ENCODE measurements at regions not wholly inside any gene's neighbourhood (a gene's known extent, or its start where the extent isn't known, plus 50 kb on each side); places are given as distances from the start of the nearest gene placed in this dataset.

DNA sequence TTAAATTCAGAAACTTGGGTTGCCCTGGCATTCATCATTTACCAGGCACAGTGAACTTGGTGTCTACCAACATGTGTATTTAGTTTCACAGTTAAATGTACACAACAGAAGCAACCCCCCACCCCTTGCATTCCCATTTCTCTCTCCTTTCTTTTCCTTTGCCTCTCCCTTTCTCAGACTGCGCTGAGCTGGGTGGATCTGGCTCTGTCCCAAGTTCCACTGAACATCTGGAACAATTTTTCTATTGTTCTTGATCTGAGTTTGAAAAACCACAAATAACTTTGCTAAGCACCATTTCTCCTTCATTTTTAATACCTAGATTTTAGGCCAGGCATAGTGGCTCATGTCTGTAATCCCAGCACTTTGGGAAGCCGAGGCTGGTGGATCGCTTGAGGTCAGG, 242.2 kb downstream of the ABHD5 start:
- no peak for DNase-seq (ENCODE audit: low read depth in 4 of 4, low spot score in 3 of 4)

DNA sequence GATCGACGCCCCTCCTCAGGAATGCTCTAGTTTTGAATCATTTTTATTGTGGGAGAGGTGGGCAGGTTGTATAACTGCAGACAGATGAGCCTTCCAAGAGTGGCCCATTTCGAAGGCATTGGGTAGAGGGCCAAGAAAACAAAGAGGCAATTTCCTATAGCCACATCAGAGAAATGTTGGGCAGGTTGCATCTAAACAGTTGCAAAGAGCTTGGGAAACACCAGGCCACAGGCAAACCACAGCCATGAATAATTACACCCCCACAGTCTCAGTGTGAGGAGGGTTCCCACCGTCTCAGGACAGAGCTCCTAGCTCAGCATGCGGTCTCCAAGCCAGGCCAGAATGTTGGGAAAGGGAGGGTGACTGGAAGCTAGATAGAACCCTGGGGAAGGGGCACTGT, 257.3 kb downstream of the ABHD5 start:
- no peak for DNase-seq (ENCODE audit: low read depth in 4 of 4, low spot score in 3 of 4)

GRCh38 chr3:43949594-43949993, 258.9 kb downstream of the ABHD5 start:
- DNase-seq (ENCODE audit: low read depth in 4 of 4, low spot score in 3 of 4) = no peak

DNA sequence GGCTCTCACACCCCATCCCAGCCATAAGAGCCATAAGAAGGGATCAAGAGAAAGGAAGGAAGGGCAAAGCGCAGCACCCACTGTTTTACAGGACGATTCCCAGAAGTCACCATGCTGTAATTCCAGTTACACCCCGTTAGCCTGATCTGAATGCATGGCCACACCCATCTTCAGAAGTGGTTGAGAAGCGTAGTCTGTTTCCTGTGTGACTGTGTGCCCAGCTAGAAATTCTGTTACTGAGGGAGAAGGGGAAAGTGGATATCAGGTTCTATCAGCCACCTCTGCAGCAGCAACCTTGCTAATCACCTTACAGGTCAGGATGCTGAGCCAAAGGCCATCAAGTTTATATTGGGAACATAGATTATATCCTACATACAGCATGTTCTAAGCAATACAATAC, 260.0 kb downstream of the ABHD5 start:
- DNase-seq (ENCODE audit: low read depth in 4 of 4, low spot score in 3 of 4) = no peak

DNA sequence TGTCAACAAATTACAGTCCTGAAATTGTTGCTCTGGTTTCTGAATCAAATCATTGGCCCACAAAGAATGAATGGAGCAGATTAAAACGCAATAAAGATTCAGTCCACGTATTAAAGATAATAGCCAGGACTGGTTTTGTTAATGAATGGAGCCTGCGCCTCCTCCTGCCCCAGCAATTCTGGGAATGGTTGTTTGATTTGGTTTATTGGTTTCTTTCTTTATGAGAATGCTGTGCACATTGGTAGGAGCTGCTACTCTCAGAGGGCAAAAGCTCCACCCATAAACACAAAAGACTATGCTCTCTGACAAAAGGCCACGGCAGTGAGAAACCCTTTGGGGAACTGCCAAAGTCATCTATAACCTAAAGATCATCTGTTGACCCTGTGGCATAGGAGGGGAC, 261.1 kb downstream of the ABHD5 start:
- DNase-seq (ENCODE audit: low read depth in 4 of 4, low spot score in 3 of 4) = no peak

- DNase-seq (ENCODE audit: low read depth in 4 of 4, low spot score in 3 of 4) = peak in 1 of 4 donors; percentile 13
Observed at GRCh38 chr3:43953380-43953779, 262.6 kb downstream of the ABHD5 start.

- peak in 1 of 4 donors; percentile 20 for DNase-seq (ENCODE audit: low read depth in 4 of 4, low spot score in 3 of 4)
Observed at GRCh38 chr3:43953814-43954692, 263.3 kb downstream of the ABHD5 start.

DNA sequence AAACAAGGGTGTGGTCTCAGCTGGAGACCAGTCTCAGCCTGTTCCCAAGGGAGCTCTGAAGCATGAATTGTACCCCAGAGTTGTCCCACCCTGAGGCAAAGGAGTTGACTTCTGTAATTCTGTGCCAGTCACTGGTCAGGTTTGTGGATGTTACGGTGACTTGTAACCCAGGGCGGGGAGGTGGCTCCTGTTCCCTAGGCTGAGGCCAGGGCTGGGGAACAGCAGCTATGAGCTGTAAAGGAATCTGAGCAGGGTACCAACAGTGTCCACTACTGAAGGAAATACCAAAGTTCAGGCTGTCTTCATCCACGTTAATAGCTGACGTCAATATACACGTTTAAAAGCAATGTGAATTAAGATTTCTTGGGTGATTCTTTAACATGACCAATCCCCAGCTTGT, 266.2 kb downstream of the ABHD5 start:
- no peak for DNase-seq (ENCODE audit: low read depth in 4 of 4, low spot score in 3 of 4)

DNA sequence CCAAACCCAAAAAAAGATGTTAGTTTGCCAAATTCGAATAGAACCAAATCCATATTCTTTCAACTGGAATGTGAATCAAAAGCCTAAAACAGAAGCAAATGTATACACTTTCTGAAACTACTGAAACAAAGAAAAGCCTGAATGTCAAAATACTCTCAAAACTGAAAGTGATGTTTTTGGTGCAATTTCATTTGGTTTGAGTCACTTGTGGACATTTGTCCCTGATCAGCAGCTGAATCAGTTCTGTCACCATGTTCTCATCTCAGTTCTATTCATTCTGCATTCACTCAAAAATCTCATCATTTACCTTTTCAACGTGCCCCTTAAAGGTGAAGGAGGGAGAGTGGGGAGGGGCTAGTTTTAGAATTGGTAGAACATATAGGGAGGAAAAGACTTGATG, 266.8 kb downstream of the ABHD5 start:
- no peak for DNase-seq (ENCODE audit: low read depth in 4 of 4, low spot score in 3 of 4)

DNA sequence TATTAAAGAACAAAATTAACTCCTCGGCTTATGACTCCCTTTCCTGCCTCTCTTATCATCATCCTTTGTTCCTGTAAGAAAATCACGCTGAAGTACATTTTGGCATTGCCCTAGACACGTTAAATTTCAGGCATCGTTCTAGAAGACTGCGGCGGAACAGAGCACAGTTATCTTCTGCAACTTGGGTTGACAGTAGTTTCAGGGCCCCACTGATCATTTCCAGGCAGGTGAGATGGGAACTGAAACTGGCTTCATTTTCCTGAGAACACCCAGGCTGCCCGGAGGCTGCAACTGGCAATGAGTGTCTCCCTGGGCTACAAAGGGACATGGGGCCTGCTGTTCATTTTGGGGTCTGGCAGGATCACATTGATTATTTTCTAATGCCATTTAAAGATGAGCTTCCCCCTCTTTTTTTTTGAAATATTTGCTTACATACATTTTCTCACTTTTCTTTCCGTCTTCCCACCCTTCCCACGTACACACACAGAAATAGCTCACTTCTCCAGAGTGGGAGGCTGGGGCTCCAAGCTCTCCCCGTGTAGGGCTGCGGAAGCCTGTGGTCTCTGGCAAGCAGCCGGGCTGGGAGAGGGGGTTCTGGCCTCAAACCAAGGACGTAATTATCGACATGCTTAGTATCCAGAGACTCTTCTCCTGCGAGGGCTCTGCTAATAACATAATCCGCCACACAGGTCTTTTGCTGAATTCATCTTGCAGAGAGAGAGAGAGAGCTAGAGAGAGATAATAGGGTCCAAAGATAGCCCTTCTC, 267.4 kb downstream of the ABHD5 start:
- no peak for DNase-seq (ENCODE audit: low read depth in 4 of 4, low spot score in 3 of 4)

DNA sequence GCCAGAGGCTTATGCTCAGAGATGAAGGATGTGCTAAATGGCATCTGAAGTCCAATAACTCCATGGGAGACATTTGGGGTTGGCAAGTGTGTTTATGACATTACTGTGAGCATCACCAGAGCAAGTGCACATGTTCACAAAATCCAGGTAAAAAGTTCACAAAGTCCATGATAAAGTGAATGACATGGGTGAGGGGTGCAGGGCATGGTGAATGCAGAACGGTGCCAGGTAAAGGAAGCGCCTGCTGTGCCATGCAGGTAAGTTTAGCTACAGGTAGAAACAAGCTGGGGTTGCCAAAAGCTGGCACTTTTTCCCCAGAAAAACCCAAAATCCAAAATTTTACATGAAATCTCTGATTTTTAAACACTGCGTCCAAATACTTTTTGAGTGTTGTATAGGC, 268.2 kb downstream of the ABHD5 start:
- no peak for DNase-seq (ENCODE audit: low read depth in 4 of 4, low spot score in 3 of 4)

DNA sequence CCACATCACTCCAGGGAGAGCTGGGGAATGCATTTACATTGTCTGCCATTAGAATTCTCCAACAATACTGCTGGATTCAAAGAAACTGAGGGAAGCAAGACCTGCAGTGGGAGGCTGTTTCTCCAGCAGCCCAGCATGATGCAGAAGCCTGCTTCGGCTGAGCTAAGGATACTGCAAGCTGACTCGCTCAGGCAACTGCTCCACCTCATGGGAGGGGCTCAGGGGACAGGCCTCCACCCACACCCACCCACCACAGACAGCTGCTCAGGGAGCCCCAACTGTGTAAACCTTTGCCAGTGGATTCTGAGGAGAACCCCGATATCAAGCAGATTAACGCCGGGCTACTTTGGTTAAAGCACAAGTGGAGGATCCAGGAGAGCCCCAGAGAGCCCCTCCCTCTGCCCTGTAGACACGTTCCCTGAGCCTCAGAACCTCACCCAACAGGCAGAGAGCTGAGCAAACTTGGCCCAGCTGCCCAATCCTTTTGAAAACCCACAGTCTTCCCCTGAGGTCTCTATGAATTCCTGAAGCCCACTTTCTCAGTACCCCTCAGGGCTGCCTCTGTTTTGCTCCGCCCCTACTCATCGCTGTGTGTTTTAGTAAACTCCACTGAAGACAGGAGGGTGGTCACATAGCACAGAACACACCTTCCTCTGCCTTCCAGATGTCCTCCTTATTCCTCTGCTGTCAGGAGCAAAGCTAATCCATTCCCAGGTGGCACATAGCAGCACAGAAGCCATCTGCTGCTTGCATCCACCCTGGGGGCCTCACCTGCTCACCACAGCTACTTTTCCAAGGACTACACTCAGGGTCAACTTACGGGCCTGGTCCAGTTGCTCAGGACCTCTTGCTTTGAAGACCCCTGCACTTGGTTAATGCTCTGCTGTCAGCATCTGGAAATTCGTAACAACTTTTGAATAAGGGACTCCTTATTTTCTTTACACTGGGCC, 269.0 kb downstream of the ABHD5 start:
- DNase-seq (ENCODE audit: low read depth in 4 of 4, low spot score in 3 of 4) = no peak

DNA sequence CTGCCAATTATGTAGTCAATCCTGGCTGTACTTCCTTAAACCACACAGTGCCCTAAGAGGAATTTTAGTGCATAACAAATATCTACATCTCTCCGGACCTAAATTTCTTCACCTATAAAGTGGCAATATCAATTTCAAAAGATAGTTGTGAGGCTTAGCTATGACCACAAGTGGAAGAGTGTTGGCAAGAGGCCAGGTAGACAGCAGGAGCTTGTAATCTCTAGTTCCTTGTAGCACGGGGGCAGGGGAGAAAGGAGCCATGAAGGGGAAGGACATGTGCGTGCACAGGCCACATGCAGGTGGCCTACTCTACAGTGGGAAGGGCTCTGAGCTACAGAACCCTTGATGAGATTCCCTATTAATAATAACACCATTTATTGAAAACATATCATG, 269.7 kb downstream of the ABHD5 start:
- DNase-seq (ENCODE audit: low read depth in 4 of 4, low spot score in 3 of 4) = no peak

DNA sequence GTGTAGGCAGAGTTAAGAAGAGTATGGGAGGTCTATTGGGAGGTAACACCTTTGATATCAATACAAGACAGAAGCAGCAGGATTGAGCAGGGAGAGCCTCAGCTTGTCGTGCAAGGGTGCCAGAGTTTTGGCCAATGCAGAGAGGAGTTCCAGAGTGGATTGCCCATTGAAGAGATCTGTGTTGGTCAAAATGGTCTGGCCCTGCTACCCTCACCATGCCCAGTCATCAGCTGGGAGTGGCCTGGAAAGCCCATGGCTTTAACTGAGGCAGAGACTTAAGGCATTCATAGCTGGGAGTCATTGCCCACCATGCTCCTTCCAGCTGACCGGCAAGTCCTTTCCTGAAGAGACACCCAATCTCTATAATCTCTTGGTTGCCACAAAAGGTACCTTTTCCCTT, 271.3 kb downstream of the ABHD5 start:
- no peak for DNase-seq (ENCODE audit: low read depth in 4 of 4, low spot score in 3 of 4)

DNA sequence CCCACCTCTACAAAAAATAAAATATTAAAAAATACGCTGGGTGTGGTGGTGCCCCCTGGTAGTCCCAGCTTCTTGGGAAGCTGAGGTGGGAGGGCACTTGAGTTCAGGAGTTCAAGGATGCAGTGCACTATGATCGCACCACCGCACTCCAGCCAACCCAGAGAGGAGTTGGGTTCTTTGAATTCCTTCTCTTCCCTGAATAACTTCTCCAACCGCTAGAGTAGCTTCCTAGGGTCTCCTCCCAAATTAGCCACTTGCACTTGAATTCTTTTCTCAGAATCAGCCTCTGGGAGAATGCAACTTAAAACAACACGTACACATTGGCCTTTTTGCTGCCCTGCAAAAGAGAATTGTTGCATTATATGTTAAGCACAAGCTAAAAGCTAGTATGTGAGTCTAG, 272.5 kb downstream of the ABHD5 start:
- no peak for DNase-seq (ENCODE audit: low read depth in 4 of 4, low spot score in 3 of 4)

DNA sequence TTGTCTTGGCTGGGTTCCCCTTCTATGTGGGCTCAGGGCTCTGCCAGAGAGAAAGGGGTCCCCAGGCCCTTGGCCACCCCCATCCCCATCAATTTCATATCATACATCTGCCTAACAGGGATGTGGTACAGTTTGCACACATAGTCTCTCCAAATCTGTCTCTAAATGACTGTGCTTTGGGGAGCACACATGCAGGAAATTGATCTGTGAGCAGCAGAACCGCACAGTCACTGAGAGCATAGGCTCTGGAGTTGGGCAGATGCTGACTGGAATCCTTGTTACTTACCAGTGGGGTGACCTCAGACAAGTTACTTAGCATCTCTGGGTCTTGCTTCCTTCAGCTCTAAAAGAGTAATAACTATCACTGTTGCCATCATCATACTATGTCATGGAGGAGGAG, 273.9 kb downstream of the ABHD5 start:
- DNase-seq (ENCODE audit: low read depth in 4 of 4, low spot score in 3 of 4) = no peak

DNA sequence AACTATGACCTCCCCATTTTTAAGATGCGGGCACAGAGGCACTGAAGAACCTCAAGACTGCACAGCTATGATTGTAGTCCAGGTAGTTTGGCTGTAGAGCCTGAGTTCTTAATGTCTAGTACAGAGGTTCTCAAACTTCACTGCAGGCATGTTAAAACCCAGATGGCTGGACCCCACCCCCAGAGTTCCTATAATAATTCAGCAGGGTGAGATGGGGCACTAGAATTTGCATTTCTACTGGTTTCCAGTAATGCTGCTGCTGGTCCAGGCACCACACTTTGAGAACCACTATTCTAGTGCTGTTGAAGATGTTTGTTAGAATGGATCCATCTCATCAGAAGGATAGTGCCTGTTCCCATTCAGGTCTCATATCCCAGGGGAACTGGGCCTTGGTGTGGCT, 274.9 kb downstream of the ABHD5 start:
- DNase-seq (ENCODE audit: low read depth in 4 of 4, low spot score in 3 of 4) = no peak

DNA sequence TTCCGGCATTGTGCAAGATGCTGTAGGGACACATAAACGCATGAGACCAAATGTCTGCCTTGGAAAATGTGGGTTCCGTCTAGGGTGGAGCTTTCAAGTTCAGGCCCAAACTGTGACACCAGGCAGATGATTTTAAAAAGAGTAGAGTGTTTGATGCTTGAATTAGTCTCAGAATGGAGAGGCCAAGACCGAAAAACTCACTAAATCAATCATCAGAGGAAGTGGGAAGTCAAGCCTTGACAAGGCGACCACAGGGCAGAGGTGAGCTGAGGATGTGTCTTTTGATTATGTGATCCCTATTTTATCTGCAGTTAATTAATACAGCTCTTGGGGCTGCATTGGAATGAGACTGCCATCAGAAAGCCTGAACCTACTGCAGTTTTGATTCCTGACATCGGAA, 275.4 kb downstream of the ABHD5 start:
- DNase-seq (ENCODE audit: low read depth in 4 of 4, low spot score in 3 of 4) = no peak

DNA sequence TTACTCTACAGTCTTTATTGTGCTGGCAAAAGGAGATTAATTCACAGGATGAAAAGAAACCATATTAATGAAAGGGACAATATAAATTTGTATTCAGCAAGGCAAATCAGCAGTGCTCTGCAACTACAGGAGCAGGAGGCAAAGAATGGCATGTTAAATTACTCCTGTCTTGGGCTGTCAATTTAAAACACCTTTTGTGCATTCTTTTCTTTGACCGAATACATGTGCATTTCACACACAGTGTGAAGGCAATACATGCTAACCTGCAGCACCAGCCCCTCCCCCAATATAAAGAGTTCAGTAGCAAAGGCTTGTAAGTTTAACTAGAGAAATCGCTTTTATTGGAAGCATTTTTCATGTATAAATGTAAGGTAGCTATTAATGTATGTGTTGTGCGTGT, 275.2 kb upstream of the TOPAZ1 start:
- DNase-seq (ENCODE audit: low read depth in 4 of 4, low spot score in 3 of 4) = no peak

GRCh38 chr3:43968465-43968864, 273.2 kb upstream of the TOPAZ1 start:
- DNase-seq (ENCODE audit: low read depth in 4 of 4, low spot score in 3 of 4) = no peak

GRCh38 chr3:43969944-43970343, 271.7 kb upstream of the TOPAZ1 start:
- no peak for DNase-seq (ENCODE audit: low read depth in 4 of 4, low spot score in 3 of 4)

Data from right renal pelvis (tissue), 4 donors.